GM18498 (cell line): ENCODE measurements at regions not wholly inside any gene's neighbourhood (a gene's known extent, or its start where the extent isn't known, plus 50 kb on each side); places are given as distances from the start of the nearest gene placed in this dataset.
A peak's percentile ranks its signal among the peaks of the same experiment; 100 is the strongest.
"Not testable (repeated sequence)": the region's sequence is repeated elsewhere in the genome, so short reads cannot be mapped to it uniquely, and the experiment has no call there.

Experiments
- ATAC-seq: cut with Tn5 transposase; IDR thresholded peaks from one replicate; pipeline ENCODE4 v1.9.1; 2021; ENCODE audit warnings: mild to moderate bottlenecking, moderate library complexity; ENCODE audit not compliant: unreplicated experiment

DNA sequence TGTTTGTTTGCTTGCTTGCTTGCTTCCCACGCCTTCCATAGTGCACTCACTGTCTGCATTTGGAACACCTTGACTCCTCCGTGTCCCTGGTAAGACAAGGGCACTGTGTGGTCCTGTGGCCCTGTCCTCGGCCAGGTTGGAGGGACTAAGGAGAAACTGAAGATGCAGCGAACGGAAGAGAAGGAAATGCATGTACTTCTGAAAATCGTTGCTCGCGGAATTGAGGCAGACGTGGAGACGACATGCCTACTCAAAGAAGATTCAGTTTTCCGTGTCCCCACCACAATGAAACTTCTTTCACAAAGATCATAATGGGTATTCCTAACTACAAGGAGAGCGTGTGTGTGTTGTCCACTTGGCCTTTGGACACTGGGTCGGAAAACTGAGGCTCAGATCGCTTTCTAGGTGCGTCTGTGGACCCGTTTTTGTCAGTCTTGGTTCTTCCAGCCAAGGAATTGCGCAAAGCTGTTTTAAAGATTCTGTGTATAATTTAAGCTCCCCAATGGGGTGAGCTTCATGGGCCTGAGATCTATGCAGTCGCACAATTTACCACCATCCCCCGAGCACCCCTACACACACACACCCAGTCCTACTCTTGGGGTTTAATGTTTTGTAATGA, 120.4 kb upstream of the ZNF184 start:
- ATAC-seq: peak; percentile 16

- ATAC-seq: peak; percentile 91
Observed at GRCh38 chr6:27592481-27593199, 119.7 kb upstream of the ZNF184 start.

DNA sequence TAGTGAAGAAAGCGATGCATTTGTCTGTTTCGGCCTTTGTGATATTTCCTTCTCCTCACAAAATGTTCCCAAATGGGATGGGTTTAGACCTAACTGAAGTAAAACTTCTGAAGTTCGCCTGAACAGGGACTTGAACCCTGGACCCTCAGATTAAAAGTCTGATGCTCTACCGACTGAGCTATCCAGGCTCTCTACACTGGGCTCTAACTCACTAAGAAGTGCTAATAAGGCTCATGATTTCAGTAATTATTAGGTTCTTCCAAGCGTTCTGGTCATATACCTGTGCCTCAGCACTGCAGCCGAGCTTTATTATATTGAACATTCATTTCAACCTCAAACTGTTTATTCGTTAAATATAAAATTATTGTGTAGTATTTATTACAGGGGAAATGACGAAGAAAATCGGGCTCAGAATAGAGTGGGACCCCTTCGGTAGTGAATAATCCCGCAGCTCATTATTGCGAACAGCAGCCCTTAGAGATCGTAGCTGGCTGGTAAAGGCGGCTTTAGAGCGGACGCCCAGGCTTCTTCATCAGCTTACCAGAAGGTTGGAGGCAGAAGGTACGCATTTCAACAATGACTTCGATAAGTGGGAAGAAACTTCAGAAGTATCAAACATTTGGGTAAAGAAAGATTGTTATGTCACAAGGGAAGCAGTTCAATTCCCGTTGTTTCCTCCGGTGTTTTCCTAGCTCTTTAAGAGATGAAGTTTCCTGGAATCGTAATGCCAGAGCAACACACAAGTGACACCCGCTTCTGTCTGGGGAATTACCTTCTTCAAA, 119.0 kb upstream of the ZNF184 start:
- peak; percentile 18 for ATAC-seq

DNA sequence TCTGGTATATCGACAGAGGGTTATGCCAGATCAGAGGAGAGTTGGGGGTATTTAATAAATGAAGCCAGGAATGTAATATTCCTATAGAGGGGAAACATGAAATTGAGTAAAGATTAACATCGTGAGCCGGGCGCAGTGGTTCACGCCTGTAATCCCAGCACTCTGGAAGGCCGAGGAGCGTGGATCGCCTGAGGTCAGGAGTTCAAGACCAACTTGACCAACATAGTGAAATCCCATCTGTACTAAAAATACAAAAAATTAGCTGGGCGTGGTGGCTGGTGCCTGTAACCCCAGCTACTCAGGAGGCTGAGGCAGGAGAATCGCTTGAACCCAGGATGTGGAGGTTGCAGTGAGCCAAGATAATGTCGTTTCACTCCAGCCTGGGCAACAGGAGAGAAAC, 112.4 kb upstream of the ZNF184 start:
- ATAC-seq: not testable (repeated sequence)

GRCh38 chr6:27584326-27584725, 111.4 kb upstream of the ZNF184 start:
- ATAC-seq: no peak

GRCh38 chr6:27582928-27583725, 110.2 kb upstream of the ZNF184 start:
- ATAC-seq: no peak

- no peak for ATAC-seq
Observed at GRCh38 chr6:27579973-27580372, 107.1 kb upstream of the ZNF184 start.

DNA sequence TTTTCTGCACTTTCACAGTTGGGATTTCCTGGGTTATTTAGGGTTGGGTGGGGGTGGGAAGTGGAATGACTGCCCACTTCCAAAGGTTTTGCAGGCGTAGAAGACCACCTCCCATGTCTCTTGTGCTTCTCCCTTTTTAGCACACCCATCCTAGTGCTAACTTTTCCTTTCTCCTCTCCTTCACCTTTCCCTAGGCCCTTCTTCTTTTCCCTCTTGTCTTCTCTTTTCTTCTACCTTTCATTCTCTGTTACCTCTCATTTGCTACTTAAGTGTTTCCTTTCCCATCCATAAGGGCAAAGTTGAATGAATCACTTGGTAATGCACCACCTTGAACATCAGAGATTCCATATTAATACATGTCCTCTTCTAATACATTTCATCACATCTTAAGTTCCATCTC, 105.0 kb upstream of the ZNF184 start:
- ATAC-seq: no peak

DNA sequence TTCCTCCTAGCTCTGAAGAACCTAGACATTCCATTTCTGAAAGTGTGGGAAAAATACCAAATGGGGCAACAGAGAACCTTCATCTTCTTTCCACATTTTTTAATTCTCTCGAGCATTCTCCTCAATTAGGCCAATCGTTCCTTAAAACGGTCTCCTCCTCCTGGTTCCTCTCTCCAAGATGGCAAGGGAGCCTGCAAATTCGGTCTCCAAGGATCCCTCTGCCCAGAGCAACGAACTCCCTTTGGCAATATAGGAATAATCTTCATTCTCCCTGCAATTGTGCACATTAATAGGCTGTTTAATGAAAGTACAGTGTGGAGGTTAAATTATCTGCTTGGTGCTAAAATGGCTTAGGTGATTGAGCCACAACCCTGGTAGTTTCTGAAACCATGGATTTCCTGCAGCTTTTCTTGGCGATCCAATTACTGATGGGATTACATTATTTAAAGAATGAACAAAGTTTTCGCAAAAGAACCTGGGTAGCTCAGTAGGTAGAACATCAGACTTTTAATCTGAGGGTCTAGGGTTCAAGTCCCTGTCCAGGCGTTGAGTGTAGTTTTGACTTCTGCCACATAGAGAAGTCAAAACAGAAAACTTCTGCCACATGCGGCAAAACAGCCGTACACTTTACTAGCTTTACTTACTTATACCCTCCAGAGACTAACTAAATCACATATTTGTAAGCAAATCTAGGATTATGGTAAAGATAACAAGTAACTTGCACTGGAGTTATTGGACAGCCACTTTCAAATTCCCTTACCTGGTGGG, 102.9 kb upstream of the ZNF184 start:
- no peak for ATAC-seq

GRCh38 chr6:27568226-27568897, 95.5 kb upstream of the ZNF184 start:
- no peak for ATAC-seq

DNA sequence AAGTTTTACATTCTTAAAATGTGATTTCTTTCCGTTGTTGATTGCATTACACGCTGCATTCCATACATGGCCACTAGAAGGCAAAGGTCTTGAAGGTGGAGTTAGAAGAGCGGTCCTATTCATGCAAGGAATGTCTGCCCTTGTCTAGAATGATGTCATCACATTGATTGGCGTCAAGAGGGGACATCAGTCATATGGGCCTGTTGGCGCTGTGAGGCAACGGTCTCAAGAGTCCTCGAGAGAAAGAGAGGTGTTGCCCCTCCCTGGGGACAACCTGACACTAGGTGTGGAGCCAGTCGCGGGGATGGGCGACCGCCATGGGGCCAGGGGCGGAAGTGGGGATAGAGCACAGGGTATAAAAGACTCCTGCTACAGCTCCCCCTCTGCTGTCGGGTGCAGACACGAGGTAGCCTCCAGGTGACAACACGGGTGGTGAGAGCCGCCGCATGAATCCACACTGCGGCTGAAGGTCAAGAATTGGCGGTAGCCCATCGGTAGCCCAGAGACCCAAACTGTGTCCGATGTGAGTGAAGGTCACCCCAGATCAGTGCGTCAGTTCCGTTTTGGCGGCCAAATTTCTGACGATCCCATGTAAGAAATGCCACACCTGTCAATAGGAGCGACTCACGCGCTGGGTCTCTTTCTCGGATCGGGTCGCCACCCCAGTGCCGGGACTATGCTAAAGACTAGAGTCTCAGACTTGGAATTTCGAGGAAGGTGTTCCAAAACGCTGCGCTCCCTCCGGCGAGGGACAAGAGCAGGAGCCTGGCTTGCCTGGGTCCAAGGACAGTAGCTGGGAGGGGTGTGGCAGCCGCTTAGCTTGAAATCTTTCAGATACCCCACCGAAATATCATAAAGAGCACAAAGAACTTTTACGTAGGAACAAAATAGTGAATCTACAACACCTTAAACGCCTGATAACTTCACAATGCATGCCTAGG, 93.2 kb upstream of the ZNF184 start:
- no peak for ATAC-seq

- no peak for ATAC-seq
Observed at GRCh38 chr6:27562027-27562410, 89.1 kb upstream of the ZNF184 start.

- no peak for ATAC-seq
Observed at GRCh38 chr6:27558028-27558724, 85.3 kb upstream of the ZNF184 start.

GRCh38 chr6:27556406-27556805, 83.5 kb upstream of the ZNF184 start:
- ATAC-seq: no peak

DNA sequence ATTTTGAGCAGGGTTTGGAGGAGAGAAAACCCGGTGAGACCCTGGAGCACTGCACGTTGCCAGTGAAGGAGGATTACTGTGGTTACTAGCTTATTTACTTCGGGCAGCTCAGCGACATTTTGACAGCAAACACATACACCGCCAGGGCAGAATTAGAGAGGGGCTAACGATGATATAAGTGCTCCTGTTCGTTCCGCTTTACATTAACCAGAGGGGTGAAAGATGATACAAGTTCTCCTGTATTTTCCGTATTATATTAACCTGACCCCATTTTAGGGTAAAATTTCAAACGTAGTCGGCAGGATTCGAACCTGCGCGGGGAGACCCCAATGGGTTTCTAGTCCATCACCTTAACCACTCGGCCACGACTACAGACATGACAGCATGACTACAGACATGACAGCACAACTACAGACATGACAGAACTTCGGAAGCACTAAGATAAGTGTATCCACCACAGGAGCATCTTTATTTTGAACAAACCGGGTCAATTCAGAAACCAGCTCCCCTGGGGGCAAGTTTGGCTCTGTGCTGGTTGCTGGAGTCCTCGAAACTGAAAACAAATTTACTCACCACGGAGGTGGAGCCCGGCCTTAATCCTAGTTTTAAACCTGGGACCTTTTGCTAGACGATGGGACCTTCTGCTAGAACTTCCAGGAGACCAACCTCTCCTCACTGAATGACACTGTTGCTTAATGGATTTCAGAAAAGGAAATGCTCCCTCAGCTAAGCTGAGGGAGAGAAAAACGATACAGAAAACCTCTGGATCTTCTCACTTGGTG, 80.4 kb upstream of the ZNF184 start:
- ATAC-seq: no peak

DNA sequence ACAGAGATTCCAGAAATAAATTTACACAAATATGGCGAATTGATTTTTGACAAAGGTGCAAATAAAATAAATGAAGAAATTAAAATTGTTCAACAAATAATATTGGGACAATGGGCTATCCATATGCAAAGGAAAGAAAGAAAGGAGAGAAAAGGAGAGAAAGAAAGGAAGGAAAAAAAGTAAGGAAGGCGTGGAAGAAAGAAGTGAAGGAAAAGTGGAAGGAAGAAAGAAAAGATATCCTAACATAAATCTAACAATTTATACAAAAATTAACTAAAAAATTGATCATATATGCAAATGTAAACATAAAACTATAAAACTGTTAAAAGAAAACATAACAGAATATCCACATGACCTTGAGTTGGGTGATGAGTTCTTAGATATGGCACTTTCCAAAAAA, 78.7 kb upstream of the ZNF184 start:
- ATAC-seq: no peak

- no peak for ATAC-seq
Observed at GRCh38 chr6:27550692-27551091, 77.8 kb upstream of the ZNF184 start.

DNA sequence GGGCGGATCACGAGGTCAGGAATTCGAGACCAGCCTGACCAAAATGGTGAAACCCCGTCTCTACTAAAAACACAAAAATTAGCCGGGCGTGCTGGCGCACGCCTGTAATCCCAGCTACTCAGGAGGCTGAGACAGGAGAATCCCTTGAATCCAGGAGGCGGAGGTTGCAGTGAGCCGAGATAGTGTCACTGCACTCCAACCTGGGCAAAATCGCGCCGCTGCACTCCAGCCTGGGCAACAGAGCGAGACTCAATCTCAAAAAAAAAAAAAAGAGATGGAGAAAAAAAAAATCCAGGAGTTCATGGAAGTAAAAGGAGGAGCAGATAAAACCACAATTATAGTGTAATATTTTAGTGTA, 76.3 kb upstream of the ZNF184 start:
- ATAC-seq: not testable (repeated sequence)
